Ishikawa (cell line): ENCODE measurements at regions not wholly inside any gene's neighbourhood (a gene's known extent, or its start where the extent isn't known, plus 50 kb on each side); places are given as distances from the start of the nearest gene placed in this dataset.

Source experiments
- CREB1 ChIP-seq: IDR thresholded peaks from 2 replicates; pipeline ENCODE4 v1.6.1; 2012; ENCODE audit warnings: low read depth
- EP300 ChIP-seq: IDR thresholded peaks from 2 replicates; pipeline ENCODE4 v1.6.1; 2012; ENCODE audit warnings: borderline replicate concordance
- RAD21 ChIP-seq: IDR thresholded peaks from 2 replicates; pipeline ENCODE4 v1.6.1; 2012; ENCODE audit warnings: low read depth
- TAF1 ChIP-seq: IDR thresholded peaks from 2 replicates; pipeline ENCODE4 v1.6.1; 2012; ENCODE audit warnings: low read depth, mild to moderate bottlenecking
- TCF12 ChIP-seq: IDR thresholded peaks from 2 replicates; pipeline ENCODE4 v1.6.1; 2012; ENCODE audit warnings: low read depth

GRCh38 chr14:61140271-61140670 is 140.9 kb downstream of the TMEM30B start:
- TF ChIP-seq CREB1 (no peak), TAF1 (no peak), RAD21 (no peak), EP300 (no peak), TCF12 (no peak)
